ENCODE measurements at regions not wholly inside any gene's neighbourhood (a gene's known extent, or its start where the extent isn't known, plus 50 kb on each side); places are given as distances from the start of the nearest gene placed in this dataset.

DNA sequence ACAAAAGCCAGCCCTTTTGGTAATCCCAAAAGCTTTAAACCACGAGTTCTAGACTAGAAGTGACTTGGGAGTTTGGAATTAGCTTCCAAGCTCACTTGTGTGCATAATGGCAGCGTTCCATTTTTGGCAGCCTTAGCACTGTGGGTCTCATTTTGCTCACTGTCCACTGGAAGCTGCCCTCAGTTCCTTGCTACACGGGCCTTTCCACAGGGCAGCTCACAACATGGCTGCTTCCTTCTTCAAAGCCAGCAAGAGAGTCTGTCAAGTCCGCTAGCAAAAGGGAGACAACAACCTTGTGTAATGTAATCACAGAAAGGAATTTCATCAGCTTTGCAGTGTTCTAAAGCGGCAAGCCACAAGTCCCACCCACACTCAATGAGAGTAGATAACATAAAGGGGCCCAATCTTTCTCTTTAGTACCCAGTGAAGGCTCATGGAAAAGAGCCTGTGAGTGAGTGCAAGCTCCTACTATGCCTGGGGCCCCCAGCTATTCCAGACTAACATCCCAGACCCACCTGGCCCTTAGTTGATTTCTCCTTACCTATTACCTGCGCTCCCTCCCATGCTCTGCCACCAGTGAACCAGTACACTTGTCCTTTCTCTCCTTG lies 168.5 kb upstream of the FOXN2 start:
- no peak for DNase-seq

DNA sequence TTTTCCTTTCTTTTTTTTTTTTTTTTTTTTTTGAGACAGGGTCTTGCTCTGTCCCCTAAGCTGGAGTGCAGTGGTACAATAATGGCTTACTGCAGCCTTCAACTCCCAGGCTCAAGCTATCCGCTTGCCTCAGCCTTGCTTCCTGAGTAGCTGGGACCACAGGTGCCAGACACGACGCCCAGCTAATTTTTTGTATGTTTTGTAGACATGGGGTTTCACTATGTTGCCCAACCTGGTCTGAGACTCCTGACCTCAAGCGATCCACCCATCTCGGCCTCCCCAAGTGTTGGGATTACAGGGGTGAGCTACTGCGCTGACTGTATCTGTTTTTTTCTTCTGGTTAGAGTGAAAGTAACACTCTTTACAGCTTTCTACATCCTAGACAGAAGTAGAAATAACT lies 167.9 kb upstream of the FOXN2 start:
- DNase-seq: no peak

GRCh38 chr2:48147719-48148118 lies 166.8 kb upstream of the FOXN2 start:
- DNase-seq: no peak

DNA sequence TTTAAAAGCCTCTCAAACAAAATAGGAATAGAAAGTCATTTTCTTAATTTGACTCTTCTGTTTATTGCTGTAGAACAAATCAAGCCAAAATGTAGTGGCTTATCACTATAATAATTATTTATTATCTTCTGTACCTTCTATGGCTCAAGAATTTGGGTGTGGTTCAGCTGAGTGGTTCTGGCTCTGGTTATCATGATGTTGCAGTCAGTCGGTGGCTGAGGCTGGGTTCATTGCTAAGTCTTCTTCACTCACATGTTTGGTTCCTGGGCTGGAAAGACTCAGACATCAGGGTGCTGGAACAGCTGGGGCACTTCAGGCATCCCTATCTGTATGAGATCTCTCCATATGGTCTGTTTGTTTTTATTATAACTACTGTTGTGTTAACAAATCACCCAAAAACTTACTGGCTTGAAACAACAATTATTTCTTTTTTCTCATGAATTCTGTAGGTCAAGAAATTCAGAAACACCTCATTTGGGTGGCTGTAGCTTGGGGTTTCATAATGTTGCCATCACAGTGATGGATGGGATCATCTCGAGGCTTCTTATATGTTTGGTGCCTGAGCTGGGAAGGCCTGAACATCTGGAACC lies 165.5 kb upstream of the FOXN2 start:
- DNase-seq: no peak

GRCh38 chr2:48157150-48157549 lies 157.3 kb upstream of the FOXN2 start:
- no peak for DNase-seq

GRCh38 chr2:48161628-48162027 lies 152.9 kb upstream of the FOXN2 start:
- DNase-seq: no peak

DNA sequence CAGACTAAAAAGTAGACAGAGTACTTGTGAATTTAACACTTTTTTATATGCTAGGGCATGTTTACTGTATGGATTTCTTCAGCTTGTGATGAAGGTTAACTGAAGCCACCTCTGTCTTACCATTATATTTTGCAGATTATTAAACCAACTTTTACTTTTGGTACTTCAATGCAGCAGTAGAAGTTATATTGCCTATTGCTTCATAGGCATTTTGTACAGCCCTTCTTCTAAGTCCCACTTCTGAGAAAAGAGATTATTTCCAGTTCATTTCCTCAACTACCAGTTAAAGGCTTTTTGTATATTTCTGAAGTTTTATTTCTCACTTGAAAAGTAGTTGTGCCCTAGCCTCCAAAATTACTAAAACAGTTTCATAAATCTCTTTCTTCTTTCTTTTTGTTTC lies 151.7 kb upstream of the FOXN2 start:
- no peak for DNase-seq

DNA sequence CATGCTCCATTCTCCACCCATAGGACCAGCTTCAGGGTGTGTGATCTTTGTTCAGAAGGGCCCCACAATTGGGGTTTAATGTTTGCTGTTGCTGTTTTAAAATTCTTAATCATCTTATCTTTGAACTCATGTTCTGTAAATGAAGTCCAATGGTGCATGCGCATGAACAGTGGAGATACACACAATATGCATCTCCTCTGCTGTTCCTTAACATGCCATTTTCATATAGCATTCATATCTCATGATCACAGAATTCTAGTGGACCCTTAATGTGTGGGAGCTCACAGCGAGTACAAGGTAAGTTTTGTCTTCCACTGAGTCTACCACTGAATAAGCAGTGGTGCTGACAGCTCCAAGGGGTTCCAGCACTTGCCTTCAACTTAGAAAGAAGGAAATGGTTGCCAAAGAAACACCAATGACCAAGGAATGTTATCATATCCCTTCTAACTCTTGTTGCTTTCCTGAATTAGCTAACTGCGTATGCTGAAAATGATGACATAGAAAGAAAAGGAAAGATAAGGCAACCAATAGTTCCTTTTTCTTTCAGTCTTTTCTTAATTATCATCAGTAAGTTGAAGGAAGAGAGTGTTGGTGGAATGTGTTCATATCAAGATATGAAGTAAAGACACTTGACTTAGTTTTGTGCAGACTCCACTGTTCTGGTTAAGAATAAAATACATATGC lies 149.3 kb upstream of the FOXN2 start:
- no peak for DNase-seq

DNA sequence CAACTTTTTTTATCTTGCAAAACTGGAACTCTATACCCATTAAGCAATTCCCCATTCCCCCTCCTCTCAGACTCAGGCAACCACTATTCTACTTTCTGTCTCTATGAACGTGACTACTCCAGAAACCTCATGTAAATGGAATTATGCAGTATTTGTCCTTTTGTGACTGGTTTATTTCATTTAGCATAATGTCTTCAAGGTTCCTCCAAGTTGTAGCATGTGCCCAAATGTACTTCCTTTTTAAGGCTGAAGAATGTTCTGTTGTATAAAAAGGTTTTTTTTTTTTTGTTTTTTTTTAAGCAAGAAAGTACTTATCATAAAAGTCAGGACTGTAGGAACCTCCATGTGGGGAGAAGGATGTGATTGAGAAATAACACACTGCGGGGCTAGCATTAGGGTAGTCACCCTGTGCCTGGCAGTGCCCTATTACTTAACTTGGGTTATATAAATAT lies 145.3 kb upstream of the FOXN2 start:
- no peak for DNase-seq

DNA sequence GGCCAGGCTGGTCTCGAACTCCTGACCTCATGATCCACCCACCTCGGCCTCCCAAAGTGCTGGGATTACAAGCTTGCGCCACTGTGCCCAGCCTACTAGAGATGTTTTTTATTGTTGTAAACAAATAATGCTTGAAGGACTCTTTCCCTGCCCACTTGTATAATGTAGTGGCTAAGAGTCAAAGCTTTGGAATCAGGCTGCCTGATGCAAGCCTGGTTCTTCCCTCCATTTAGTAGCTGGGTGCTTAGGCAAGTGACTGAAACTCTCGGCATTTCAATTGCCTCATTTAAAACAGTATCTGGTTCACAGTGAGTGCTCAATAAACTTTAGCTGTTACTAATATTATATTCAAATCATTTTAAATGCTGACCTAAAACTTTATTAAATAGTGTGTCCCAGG lies 144.2 kb upstream of the FOXN2 start:
- no peak for DNase-seq

DNA sequence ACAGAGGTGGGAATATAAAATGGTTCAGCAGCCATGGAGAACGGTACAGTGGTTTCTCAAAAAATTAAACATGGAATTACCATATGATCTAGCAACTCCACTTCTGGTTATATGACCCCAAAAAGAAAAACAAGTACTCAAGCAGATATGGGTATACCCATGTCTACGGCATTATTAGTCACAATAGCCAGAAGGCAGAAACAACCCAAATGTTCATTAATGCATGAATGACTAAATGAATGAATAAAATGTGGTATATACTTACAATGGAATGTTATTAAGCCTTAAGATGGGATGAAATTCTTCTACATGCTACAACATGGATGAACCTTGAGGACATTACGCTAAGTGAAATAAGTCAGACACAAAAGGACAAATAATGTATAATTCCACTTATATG lies 141.3 kb upstream of the FOXN2 start:
- no peak for DNase-seq

GRCh38 chr2:48174503-48174902 lies 140.0 kb upstream of the FOXN2 start:
- no peak for DNase-seq

- no peak for DNase-seq
Measured at GRCh38 chr2:48175254-48175653, 139.2 kb upstream of the FOXN2 start.

GRCh38 chr2:48175656-48176055 lies 138.8 kb upstream of the FOXN2 start:
- DNase-seq: no peak

DNA sequence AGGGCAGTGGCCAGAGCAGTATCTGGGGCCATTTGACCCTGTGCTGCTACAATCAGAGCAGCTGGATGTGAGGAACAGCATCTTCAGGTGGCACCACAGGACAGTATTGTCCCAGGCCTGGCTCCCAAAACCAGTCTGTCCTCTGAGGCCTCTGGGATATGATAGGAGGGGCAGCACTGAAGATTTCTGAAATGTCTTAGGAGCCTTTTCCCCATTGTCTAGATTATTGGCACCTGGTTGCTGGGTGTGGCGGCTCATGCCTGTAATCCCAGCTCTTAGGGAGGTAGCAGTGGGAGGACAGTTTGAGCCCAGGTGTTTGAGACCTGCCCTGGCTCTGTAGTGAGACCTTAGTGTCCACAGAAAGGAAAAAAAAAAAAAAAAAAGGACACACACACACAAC lies 137.6 kb upstream of the FOXN2 start:
- no peak for DNase-seq

GRCh38 chr2:48178611-48179010 lies 135.9 kb upstream of the FOXN2 start:
- no peak for DNase-seq

DNA sequence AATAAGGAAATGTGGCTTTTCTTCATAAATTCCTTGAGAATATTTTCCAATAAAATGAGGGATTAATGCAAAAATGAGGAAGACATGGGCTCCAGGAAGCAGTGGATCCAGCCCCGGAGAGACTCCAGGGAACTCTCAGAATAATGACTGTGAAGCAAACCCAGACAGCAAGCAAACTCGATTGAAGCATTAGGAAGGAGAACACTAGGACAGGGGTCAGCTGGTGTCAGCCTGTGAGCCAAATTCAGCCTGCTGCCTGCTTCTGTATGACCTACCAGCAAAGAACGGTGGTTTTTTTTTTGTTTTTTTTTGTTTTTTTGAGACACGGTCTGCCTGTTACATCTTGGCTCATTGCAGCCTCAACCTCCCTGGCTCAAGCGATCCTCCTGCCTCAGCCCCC lies 133.9 kb upstream of the FOXN2 start:
- DNase-seq: no peak

GRCh38 chr2:48183276-48183675 lies 131.2 kb upstream of the FOXN2 start:
- no peak for DNase-seq

GRCh38 chr2:48183991-48184390 lies 130.5 kb upstream of the FOXN2 start:
- DNase-seq: no peak

- DNase-seq: no peak
Measured at GRCh38 chr2:48187503-48187902, 127.0 kb upstream of the FOXN2 start.

- DNase-seq: no peak
Measured at GRCh38 chr2:48189552-48190228, 124.8 kb upstream of the FOXN2 start.

GRCh38 chr2:48190230-48190629 lies 124.3 kb upstream of the FOXN2 start:
- DNase-seq: no peak

- no peak for DNase-seq
Measured at GRCh38 chr2:48194641-48195040, 119.8 kb upstream of the FOXN2 start.

DNA sequence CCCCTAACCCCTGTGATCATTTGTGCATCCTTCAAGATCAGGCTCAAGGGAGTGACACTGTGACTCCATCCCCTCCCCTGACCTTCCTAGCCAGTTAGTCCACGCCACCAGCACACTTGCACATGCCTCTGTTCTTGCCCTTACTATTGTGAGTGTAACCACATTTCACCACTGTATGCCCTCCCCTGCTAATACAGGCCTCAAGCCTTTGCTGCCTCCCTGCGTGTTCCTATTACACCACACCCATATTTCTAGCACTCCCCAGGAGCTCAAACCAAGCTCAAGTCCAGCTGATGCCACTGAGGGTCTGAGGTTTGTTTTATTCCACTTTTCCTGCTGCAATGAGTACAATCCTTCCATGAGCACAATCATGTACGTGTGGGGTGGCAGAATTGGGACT lies 119.3 kb upstream of the FOXN2 start:
- DNase-seq: no peak

Data from femur (tissue), 1 donor.